Upper lobe of left lung (tissue), 4 donors: ENCODE measurements at regions not wholly inside any gene's neighbourhood (a gene's known extent, or its start where the extent isn't known, plus 50 kb on each side); places are given as distances from the start of the nearest gene placed in this dataset.

Experiments
- POLR2AphosphoS5 ChIP-seq, 2 donors: sonication (generic); formaldehyde crosslinking; IDR thresholded peaks; one replicate each; pipeline ENCODE4 v1.5.1; 2017; ENCODE audit warnings: antibody characterized with exemption in 2 of 2
- TF ChIP-seq, protein P1 (sequence below), 6 experiments: fragments of 450-650 bp in 4 of 6; fragments of 200-600 bp in 2 of 6; sonication (generic) in 2 of 6; IDR thresholded peaks; one replicate each; pipeline ENCODE4 v1.5.1; 2016 to 2019; ENCODE audit warnings: antibody characterized with exemption in 6 of 6

DNA sequence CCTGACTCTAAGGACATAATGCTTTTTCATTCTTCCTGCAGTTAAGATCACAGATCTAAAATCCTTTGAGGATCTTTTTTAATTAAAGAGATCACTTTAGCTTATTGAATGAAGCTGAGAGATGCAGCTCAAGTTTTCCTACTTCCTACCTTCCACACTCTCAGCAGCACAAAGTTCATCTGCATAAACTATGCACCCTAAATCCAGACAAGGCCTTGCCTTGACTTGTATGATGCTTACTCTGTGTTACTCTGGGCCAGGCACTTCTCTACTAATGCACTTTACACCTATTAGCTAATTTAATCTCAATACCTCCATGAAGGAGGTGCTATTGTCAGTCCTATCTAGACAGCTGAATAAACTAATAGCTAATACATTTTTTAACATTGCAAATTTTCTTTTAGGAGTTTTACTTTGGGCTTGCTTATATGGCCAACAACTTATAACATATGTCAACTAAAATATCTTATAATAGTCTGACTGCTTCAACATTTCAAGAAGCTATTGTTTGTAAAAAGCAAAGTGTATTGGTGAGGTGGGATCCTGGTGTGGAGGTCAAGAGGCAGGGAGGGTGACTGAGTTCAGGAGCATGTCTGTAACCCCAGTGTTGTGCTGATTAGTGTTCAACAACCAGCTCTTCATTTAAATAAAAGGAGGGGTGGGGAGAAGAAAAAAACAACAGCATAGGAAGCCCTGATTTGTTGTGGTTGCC is 172.4 kb upstream of the ATP11B start:
- TF ChIP-seq, protein P1, sequence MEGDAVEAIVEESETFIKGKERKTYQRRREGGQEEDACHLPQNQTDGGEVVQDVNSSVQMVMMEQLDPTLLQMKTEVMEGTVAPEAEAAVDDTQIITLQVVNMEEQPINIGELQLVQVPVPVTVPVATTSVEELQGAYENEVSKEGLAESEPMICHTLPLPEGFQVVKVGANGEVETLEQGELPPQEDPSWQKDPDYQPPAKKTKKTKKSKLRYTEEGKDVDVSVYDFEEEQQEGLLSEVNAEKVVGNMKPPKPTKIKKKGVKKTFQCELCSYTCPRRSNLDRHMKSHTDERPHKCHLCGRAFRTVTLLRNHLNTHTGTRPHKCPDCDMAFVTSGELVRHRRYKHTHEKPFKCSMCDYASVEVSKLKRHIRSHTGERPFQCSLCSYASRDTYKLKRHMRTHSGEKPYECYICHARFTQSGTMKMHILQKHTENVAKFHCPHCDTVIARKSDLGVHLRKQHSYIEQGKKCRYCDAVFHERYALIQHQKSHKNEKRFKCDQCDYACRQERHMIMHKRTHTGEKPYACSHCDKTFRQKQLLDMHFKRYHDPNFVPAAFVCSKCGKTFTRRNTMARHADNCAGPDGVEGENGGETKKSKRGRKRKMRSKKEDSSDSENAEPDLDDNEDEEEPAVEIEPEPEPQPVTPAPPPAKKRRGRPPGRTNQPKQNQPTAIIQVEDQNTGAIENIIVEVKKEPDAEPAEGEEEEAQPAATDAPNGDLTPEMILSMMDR (IDR thresholded peaks at IDR 0.05) = no peak
- no peak for TF ChIP-seq POLR2AphosphoS5 (IDR thresholded peaks at IDR 0.05)
